NCI-H187 (cell line): ENCODE measurements at regions not wholly inside any gene's neighbourhood (a gene's known extent, or its start where the extent isn't known, plus 50 kb on each side); places are given as distances from the start of the nearest gene placed in this dataset.

Experiments
- DNase-seq, 2 experiments: peaks; one replicate each; lab custom pipeline; 2025; lab: John Stamatoyannopoulos, UW

- DNase-seq, result no peak
Observed at GRCh38 chr1:117678246-117678977, 72.6 kb downstream of the TENT5C start.

GRCh38 chr1:117679299-117679698 lies 73.5 kb downstream of the TENT5C start:
- no peak for DNase-seq

GRCh38 chr1:117679868-117680267 lies 74.0 kb downstream of the TENT5C start:
- no peak for DNase-seq

- no peak for DNase-seq
Observed at GRCh38 chr1:117680316-117681002, 74.6 kb downstream of the TENT5C start.

GRCh38 chr1:117681093-117681900 lies 75.4 kb downstream of the TENT5C start:
- DNase-seq, result no peak

GRCh38 chr1:117681901-117682250 lies 76.0 kb downstream of the TENT5C start:
- DNase-seq, result no peak

- DNase-seq, result no peak
Observed at GRCh38 chr1:117682372-117682771, 76.5 kb downstream of the TENT5C start.

GRCh38 chr1:117683571-117684285 lies 77.9 kb downstream of the TENT5C start:
- no peak for DNase-seq

GRCh38 chr1:117685936-117686806 lies 80.3 kb downstream of the TENT5C start:
- DNase-seq, result no peak

- no peak for DNase-seq
Observed at GRCh38 chr1:117686907-117687306, 81.1 kb downstream of the TENT5C start.

GRCh38 chr1:117689997-117690625 lies 84.3 kb downstream of the TENT5C start:
- DNase-seq, result no peak

GRCh38 chr1:117691942-117692341 lies 86.1 kb downstream of the TENT5C start:
- no peak for DNase-seq

GRCh38 chr1:117694543-117694942 lies 88.7 kb downstream of the TENT5C start:
- DNase-seq, result no peak

GRCh38 chr1:117695796-117696490 lies 90.1 kb downstream of the TENT5C start:
- no peak for DNase-seq

GRCh38 chr1:117696561-117696960 lies 90.7 kb downstream of the TENT5C start:
- no peak for DNase-seq

- no peak for DNase-seq
Observed at GRCh38 chr1:117697220-117697781, 91.5 kb downstream of the TENT5C start.

- no peak for DNase-seq
Observed at GRCh38 chr1:117698398-117699160, 92.7 kb downstream of the TENT5C start.

GRCh38 chr1:117699953-117700352 lies 94.1 kb downstream of the TENT5C start:
- DNase-seq, result no peak

GRCh38 chr1:117702654-117703053 lies 96.8 kb downstream of the TENT5C start:
- DNase-seq, result no peak
